HCT116 (cell line): ENCODE measurements at regions not wholly inside any gene's neighbourhood (a gene's known extent, or its start where the extent isn't known, plus 50 kb on each side); places are given as distances from the start of the nearest gene placed in this dataset.

ENCODE experiments used
- EGR1 ChIP-seq: IDR thresholded peaks from 2 replicates; pipeline ENCODE4 v1.6.1; 2012; ENCODE audit warnings: low read depth
- EZH2 ChIP-seq: fragments of 200-600 bp; sonication (generic); IDR thresholded peaks from 2 replicates; pipeline ENCODE4 v1.6.1; 2017; ENCODE audit warnings: antibody characterized with exemption, mixed run types
- POLR2A ChIP-seq: IDR thresholded peaks from 2 replicates; pipeline ENCODE4 v1.7.0; 2011; ENCODE audit warnings: borderline replicate concordance; ENCODE audit not compliant: insufficient read depth, insufficient read length; ENCODE audit errors: extremely low read depth
- POLR2AphosphoS5 ChIP-seq: IDR thresholded peaks from 2 replicates; pipeline ENCODE4 v1.6.1; 2011; ENCODE audit warnings: mild to moderate bottlenecking, low read depth, low read length, moderate library complexity
- TCF7L2 ChIP-seq: IDR thresholded peaks from 2 replicates; pipeline ENCODE4 v1.7.0; 2011; ENCODE audit warnings: borderline replicate concordance, inconsistent platforms; ENCODE audit not compliant: insufficient read depth, insufficient read length; ENCODE audit errors: extremely low read depth
- YY1 ChIP-seq: IDR thresholded peaks from 2 replicates; pipeline ENCODE4 v1.6.1; 2011; ENCODE audit warnings: low read length, low read depth, moderate library complexity, mild to moderate bottlenecking; ENCODE audit not compliant: insufficient replicate concordance; ENCODE audit errors: extremely low read depth
- ZNF274 ChIP-seq: fragments of 200-500 bp; sonication (Bioruptor generic); IDR thresholded peaks from 2 replicates; pipeline ENCODE4 v1.6.1; 2014; ENCODE audit warnings: mild to moderate bottlenecking, low read depth, low read length, inconsistent platforms
- TF ChIP-seq, protein P1 (sequence below): IDR thresholded peaks from 2 replicates; pipeline ENCODE4 v1.6.1; 2011; ENCODE audit warnings: mild to moderate bottlenecking, low read length, moderate library complexity; ENCODE audit not compliant: insufficient replicate concordance; ENCODE audit errors: extremely low read depth
- TF ChIP-seq, protein P2 (sequence below), 3 experiments: fragments of 200-600 bp in 1 of 3; sonication (generic) in 1 of 3; IDR thresholded peaks in 2 of 3; conservative IDR thresholded peaks in 1 of 3; 2 replicates each; pipeline ENCODE4 v1.5.1; 2012 to 2017; ENCODE audit warnings: low read depth in 2 of 3, low read length in 2 of 3, antibody characterized with exemption in 1 of 3, borderline replicate concordance in 1 of 3, control low read depth in 1 of 3, mild to moderate bottlenecking in 1 of 3, mixed read lengths in 1 of 3, mixed run types in 1 of 3, moderate library complexity in 1 of 3; ENCODE audit not compliant: insufficient read depth in 1 of 3
- TF ChIP-seq, protein P3 (sequence below): IDR thresholded peaks from 2 replicates; pipeline ENCODE4 v1.6.1; 2012
- TF ChIP-seq, protein P4 (sequence below): IDR thresholded peaks from 2 replicates; pipeline ENCODE4 v1.6.1; 2012; ENCODE audit warnings: low read depth

DNA sequence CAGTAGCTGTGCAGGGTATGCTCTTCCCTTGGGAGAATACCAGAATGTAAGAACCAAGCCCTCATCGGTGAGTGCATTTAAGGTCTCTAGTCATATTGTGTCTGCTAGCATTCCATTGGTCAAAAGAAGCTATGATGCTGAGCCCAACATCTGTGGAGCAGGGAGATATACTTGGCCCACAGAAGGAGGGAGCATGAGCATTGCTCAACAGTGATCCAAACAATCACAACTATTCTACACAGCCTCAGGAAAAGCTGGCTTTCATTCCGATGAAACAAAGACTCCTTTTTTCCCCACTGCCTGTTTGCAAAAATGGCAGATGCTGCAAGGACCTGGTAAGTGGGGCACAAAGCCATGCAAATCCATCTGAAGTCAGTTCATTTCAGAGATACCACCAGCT lies 80.6 kb upstream of the DHX15 start:
- TF ChIP-seq, protein P1, sequence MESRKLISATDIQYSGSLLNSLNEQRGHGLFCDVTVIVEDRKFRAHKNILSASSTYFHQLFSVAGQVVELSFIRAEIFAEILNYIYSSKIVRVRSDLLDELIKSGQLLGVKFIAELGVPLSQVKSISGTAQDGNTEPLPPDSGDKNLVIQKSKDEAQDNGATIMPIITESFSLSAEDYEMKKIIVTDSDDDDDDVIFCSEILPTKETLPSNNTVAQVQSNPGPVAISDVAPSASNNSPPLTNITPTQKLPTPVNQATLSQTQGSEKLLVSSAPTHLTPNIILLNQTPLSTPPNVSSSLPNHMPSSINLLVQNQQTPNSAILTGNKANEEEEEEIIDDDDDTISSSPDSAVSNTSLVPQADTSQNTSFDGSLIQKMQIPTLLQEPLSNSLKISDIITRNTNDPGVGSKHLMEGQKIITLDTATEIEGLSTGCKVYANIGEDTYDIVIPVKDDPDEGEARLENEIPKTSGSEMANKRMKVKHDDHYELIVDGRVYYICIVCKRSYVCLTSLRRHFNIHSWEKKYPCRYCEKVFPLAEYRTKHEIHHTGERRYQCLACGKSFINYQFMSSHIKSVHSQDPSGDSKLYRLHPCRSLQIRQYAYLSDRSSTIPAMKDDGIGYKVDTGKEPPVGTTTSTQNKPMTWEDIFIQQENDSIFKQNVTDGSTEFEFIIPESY = no peak
- TF ChIP-seq, protein P2, sequence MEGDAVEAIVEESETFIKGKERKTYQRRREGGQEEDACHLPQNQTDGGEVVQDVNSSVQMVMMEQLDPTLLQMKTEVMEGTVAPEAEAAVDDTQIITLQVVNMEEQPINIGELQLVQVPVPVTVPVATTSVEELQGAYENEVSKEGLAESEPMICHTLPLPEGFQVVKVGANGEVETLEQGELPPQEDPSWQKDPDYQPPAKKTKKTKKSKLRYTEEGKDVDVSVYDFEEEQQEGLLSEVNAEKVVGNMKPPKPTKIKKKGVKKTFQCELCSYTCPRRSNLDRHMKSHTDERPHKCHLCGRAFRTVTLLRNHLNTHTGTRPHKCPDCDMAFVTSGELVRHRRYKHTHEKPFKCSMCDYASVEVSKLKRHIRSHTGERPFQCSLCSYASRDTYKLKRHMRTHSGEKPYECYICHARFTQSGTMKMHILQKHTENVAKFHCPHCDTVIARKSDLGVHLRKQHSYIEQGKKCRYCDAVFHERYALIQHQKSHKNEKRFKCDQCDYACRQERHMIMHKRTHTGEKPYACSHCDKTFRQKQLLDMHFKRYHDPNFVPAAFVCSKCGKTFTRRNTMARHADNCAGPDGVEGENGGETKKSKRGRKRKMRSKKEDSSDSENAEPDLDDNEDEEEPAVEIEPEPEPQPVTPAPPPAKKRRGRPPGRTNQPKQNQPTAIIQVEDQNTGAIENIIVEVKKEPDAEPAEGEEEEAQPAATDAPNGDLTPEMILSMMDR (IDR thresholded peaks at IDR 0.05 in 2 of 3, conservative IDR thresholded peaks at IDR 0.05 in 1 of 3; ENCODE audit: borderline replicate concordance in 1 of 3, insufficient read depth in 1 of 3, low read depth in 2 of 3, low read length in 2 of 3) = no peak
- TF ChIP-seq, protein P3, sequence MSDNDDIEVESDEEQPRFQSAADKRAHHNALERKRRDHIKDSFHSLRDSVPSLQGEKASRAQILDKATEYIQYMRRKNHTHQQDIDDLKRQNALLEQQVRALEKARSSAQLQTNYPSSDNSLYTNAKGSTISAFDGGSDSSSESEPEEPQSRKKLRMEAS = no peak
- TF ChIP-seq TCF7L2 = no peak
- no peak for TF ChIP-seq POLR2A
- TF ChIP-seq, protein P4, sequence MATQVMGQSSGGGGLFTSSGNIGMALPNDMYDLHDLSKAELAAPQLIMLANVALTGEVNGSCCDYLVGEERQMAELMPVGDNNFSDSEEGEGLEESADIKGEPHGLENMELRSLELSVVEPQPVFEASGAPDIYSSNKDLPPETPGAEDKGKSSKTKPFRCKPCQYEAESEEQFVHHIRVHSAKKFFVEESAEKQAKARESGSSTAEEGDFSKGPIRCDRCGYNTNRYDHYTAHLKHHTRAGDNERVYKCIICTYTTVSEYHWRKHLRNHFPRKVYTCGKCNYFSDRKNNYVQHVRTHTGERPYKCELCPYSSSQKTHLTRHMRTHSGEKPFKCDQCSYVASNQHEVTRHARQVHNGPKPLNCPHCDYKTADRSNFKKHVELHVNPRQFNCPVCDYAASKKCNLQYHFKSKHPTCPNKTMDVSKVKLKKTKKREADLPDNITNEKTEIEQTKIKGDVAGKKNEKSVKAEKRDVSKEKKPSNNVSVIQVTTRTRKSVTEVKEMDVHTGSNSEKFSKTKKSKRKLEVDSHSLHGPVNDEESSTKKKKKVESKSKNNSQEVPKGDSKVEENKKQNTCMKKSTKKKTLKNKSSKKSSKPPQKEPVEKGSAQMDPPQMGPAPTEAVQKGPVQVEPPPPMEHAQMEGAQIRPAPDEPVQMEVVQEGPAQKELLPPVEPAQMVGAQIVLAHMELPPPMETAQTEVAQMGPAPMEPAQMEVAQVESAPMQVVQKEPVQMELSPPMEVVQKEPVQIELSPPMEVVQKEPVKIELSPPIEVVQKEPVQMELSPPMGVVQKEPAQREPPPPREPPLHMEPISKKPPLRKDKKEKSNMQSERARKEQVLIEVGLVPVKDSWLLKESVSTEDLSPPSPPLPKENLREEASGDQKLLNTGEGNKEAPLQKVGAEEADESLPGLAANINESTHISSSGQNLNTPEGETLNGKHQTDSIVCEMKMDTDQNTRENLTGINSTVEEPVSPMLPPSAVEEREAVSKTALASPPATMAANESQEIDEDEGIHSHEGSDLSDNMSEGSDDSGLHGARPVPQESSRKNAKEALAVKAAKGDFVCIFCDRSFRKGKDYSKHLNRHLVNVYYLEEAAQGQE = no peak
- no peak for TF ChIP-seq YY1
- no peak for TF ChIP-seq EGR1
- no peak for TF ChIP-seq EZH2
- TF ChIP-seq POLR2AphosphoS5 = no peak
- no peak for TF ChIP-seq ZNF274
